SK-N-SH (cell line): ENCODE measurements at regions not wholly inside any gene's neighbourhood (a gene's known extent, or its start where the extent isn't known, plus 50 kb on each side); places are given as distances from the start of the nearest gene placed in this dataset.

Source experiments
- CTCF ChIP-seq: fragments of 200-600 bp; sonication (generic); IDR thresholded peaks from 2 replicates; pipeline ENCODE4 v1.6.1; 2017; ENCODE audit warnings: antibody characterized with exemption, mild to moderate bottlenecking, moderate library complexity
- FOXM1 ChIP-seq: IDR thresholded peaks from 2 replicates; pipeline ENCODE4 v1.4.0; 2012; ENCODE audit warnings: low read depth, mild to moderate bottlenecking
- NRF1 ChIP-seq: IDR thresholded peaks from 2 replicates; pipeline ENCODE4 v1.6.1; 2012; ENCODE audit warnings: low read depth, mild to moderate bottlenecking, low read length
- RFX5 ChIP-seq: IDR thresholded peaks from 2 replicates; pipeline ENCODE4 v1.6.1; 2012; ENCODE audit warnings: mild to moderate bottlenecking, improper control_type of control experiment, low read length

- TF ChIP-seq CTCF = no peak
- no peak for TF ChIP-seq FOXM1
- TF ChIP-seq NRF1 = no peak
- TF ChIP-seq RFX5 = no peak
Measured at GRCh38 chr5:167833456-167833855, 458.0 kb upstream of the WWC1 start.
